ENCODE measurements at regions not wholly inside any gene's neighbourhood (a gene's known extent, or its start where the extent isn't known, plus 50 kb on each side); places are given as distances from the start of the nearest gene placed in this dataset.

DNA sequence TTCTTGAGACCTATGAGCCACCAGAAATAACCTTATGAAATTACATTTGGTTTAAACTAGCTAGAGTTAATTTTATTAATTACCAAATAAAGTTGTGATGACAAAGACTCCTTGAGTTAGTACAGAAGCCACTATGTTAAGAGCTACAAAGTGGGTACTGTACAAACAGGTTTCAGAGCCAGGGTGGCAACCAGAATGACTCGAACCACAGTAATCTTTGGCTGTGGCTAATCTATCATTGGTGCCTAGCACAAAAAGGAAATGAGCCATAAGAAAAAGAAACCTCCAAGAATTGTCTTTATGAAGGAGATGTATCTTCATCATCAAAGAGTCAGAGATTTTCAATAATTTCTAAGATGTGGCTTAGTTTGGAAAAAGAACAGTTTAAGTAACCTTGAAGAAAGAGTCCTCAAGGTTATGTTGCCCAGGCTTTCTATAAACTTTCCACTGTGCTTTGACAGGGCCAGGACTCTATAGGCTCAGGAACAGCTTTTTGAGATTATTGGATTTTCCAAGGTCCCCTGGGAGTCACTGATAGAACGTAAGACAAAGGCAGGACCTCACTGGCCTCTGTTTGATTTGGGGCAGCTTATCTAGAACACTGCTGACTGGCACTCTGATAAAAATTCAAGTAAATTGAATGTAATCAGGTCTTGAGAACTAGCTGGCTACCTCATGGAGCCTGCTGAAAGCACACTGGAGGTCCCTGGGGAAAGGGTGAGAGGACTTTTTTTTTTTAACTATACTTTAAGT, 777.7 kb downstream of the STIM2 start (continued):
- TF ChIP-seq YY1 (IDR thresholded peaks at IDR 0.05; ENCODE audit: low read depth, low read length): no peak
- TF ChIP-seq CHD1 (IDR thresholded peaks at IDR 0.05; ENCODE audit: low read depth, low read length): no peak
- TF ChIP-seq, protein P1, sequence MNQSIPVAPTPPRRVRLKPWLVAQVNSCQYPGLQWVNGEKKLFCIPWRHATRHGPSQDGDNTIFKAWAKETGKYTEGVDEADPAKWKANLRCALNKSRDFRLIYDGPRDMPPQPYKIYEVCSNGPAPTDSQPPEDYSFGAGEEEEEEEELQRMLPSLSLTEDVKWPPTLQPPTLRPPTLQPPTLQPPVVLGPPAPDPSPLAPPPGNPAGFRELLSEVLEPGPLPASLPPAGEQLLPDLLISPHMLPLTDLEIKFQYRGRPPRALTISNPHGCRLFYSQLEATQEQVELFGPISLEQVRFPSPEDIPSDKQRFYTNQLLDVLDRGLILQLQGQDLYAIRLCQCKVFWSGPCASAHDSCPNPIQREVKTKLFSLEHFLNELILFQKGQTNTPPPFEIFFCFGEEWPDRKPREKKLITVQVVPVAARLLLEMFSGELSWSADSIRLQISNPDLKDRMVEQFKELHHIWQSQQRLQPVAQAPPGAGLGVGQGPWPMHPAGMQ (IDR thresholded peaks at IDR 0.05; ENCODE audit: borderline replicate concordance): no peak
- TF ChIP-seq SREBF2 (IDR thresholded peaks at IDR 0.05; ENCODE audit: low read length): no peak
- TF ChIP-seq SPI1 (IDR thresholded peaks at IDR 0.05; ENCODE audit: borderline replicate concordance, insufficient read depth, low read depth, low read length): no peak
- no peak for TF ChIP-seq JUND (IDR thresholded peaks at IDR 0.05; ENCODE audit: low read depth, low read length)
- no peak for TF ChIP-seq YBX1 (IDR thresholded peaks at IDR 0.05)
- TF ChIP-seq NFYA (IDR thresholded peaks at IDR 0.05; ENCODE audit: borderline replicate concordance, low read depth, low read length): no peak
- TF ChIP-seq, protein P2, sequence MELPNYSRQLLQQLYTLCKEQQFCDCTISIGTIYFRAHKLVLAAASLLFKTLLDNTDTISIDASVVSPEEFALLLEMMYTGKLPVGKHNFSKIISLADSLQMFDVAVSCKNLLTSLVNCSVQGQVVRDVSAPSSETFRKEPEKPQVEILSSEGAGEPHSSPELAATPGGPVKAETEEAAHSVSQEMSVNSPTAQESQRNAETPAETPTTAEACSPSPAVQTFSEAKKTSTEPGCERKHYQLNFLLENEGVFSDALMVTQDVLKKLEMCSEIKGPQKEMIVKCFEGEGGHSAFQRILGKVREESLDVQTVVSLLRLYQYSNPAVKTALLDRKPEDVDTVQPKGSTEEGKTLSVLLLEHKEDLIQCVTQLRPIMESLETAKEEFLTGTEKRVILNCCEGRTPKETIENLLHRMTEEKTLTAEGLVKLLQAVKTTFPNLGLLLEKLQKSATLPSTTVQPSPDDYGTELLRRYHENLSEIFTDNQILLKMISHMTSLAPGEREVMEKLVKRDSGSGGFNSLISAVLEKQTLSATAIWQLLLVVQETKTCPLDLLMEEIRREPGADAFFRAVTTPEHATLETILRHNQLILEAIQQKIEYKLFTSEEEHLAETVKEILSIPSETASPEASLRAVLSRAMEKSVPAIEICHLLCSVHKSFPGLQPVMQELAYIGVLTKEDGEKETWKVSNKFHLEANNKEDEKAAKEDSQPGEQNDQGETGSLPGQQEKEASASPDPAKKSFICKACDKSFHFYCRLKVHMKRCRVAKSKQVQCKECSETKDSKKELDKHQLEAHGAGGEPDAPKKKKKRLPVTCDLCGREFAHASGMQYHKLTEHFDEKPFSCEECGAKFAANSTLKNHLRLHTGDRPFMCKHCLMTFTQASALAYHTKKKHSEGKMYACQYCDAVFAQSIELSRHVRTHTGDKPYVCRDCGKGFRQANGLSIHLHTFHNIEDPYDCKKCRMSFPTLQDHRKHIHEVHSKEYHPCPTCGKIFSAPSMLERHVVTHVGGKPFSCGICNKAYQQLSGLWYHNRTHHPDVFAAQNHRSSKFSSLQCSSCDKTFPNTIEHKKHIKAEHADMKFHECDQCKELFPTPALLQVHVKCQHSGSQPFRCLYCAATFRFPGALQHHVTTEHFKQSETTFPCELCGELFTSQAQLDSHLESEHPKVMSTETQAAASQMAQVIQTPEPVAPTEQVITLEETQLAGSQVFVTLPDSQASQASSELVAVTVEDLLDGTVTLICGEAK (IDR thresholded peaks at IDR 0.05; ENCODE audit: borderline replicate concordance): no peak

Data from GM12878 (cell line).